Pancreas (tissue), 10 donors: ENCODE measurements at regions not wholly inside any gene's neighbourhood (a gene's known extent, or its start where the extent isn't known, plus 50 kb on each side); places are given as distances from the start of the nearest gene placed in this dataset.

Experiments used
- ATAC-seq, 4 donors: fragments of 200-7000 bp; cut with Tn5 transposase; one replicate each; pipeline versions ENCODE4 v1.8.0 to v1.9.1; 2020; ENCODE audit warnings: mild to moderate bottlenecking in 4 of 4, moderate library complexity in 4 of 4
- DNase-seq, 6 donors: peaks; one replicate each; pipeline ENCODE4 v3.0.0-alpha.2; 2020
- FAIRE-seq: peaks from 2 replicates; lab custom pipeline; 2012; peaks lifted over from hg19 to GRCh38; lab: Jason Lieb, UNC
- H3K27ac ChIP-seq, 4 donors: fragments of 200-600 bp; sonication (generic); 1 replicate in 3 of 4; 2 replicates in 1 of 4; pipeline versions ENCODE4 v1.5.0 to v1.8.0; 2020
- H3K27me3 ChIP-seq, 4 donors: fragments of 200-600 bp; one replicate each; pipeline ENCODE4 v1.8.0; 2021
- H3K36me3 ChIP-seq, 3 donors: fragments of 200-600 bp; sonication (generic) in 1 of 3; one replicate each; pipeline versions ENCODE4 v1.5.0 to v1.8.0; 2020 to 2021
- H3K4me1 ChIP-seq, 3 donors: fragments of 200-600 bp; one replicate each; pipeline ENCODE4 v1.8.0; 2021
- H3K4me3 ChIP-seq, 4 donors: fragments of 200-600 bp; sonication (generic) in 2 of 4; one replicate each; pipeline versions ENCODE4 v1.5.0 to v1.8.0; 2020 to 2021
- H3K9me3 ChIP-seq, 4 donors: fragments of 200-600 bp; one replicate each; pipeline ENCODE4 v1.8.0; 2021
- WGBS, 2 donors: extraction: QIAGEN DNeasy Blood & Tissue Kit; methylation state at CpG; one replicate each; pipeline ENCODE4 v1.1.7; 2013; 5-methylcytosine and 5-hydroxymethylcytosine counted together
- intact Hi-C, 3 donors: fragments of 100-400 bp; cut with DNase I; formaldehyde crosslinking; loops; one replicate each; pipeline versions ENCODE4 v1.11.1 to v1.14.2; 2022
- TF ChIP-seq, protein P1 (sequence below), 4 donors: fragments of 200-600 bp; sonication (generic) in 3 of 4; IDR thresholded peaks; one replicate each; pipeline versions ENCODE4 v1.5.0 to v1.8.0; 2021; ENCODE audit warnings: antibody characterized with exemption in 4 of 4
- donor health status: healthy with polysubstance abuse.
- donor health status: DM: no; HTN: no; CAD: no; lungs with moderate emphysema.
- donor health status: DM: no; HTN: no; CAD: no.
- donor health status: control.
- donor health status: control.
- donor health status: Bipolar disorder and iron deficiency.
- donor health status: DM: yes; HTN: yes; CAD: no.
- donor health status: DM: no; HTN: no; CAD: no.
- donor health status: DM: no; HTN: no; CAD: no.
- donor health status: DM: yes; HTN: yes; CAD: no.

DNA sequence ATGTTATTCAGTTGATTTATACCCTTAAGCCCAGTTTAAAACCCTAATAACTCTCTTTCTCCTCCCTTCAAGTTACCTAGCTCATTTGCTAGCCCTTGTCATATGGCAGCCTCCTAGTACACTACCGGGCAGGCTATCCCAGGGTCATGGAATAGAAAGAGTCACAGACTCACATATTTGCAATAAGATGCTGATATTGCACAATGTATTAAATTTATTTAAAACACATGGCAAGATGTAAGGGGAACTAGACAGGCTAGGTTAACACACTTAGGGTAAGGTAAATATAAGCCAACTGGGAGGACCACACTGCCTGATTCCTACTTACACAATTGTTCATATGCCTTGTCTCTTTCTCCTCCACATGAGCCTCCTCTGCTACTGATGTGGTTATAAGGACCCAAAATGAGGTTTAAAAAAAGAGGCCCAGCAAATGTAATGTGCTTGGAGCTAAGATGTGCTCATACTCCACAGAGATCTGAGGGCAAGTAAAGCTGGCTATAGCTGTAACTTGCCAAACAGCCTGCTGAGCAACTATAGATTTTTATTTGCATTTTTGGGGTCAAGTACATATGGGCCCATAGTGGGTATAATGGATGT, 130.0 kb downstream of the ENC1 start:
- no peak for FAIRE-seq
- no peak for DNase-seq
- TF ChIP-seq, protein P1, sequence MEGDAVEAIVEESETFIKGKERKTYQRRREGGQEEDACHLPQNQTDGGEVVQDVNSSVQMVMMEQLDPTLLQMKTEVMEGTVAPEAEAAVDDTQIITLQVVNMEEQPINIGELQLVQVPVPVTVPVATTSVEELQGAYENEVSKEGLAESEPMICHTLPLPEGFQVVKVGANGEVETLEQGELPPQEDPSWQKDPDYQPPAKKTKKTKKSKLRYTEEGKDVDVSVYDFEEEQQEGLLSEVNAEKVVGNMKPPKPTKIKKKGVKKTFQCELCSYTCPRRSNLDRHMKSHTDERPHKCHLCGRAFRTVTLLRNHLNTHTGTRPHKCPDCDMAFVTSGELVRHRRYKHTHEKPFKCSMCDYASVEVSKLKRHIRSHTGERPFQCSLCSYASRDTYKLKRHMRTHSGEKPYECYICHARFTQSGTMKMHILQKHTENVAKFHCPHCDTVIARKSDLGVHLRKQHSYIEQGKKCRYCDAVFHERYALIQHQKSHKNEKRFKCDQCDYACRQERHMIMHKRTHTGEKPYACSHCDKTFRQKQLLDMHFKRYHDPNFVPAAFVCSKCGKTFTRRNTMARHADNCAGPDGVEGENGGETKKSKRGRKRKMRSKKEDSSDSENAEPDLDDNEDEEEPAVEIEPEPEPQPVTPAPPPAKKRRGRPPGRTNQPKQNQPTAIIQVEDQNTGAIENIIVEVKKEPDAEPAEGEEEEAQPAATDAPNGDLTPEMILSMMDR (IDR thresholded peaks at IDR 0.05) = no peak

DNA sequence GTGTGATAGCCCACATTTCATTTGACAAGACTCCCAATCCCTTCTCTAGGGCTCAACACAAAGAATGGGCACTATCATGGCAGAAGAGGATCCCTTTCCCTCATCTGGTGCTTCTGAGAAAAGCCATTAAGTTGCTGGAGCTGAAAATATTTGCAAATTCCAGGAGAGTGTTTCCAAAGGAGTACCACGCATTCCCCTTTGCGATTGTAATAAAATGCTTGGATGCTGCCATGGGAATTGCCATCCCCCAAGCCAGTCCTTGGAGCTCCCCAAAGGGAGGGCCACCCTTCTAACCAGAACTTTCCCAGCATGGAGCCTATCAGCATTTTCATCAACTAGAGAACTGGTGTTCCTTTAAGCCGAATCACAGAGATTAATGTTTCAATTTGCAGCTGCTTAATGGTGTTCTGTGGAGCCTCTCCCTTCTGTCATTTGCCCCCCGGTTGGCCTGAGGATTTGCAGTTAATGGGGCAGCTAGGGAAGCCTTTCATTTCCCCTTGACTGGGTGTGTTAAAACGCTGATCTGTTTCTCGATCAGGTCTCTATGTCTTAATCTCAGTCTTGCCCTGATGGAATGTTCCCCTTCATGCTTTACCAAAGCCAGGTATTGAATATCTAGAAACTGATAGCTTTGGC, 133.0 kb downstream of the ENC1 start:
- Histone ChIP-seq H3K27me3 (no peaks in the 10 kb centered on the region), H3K9me3 (no peaks in the 10 kb centered on the region), H3K4me3 (no peak overlapping the region), H3K4me1 (peaks cover 0 to 9% (median 8%) of the 10 kb centered on the region in 3 donors), H3K36me3 (no peaks in the 10 kb centered on the region), H3K27ac (no peak overlapping the region)
- FAIRE-seq (no peak), ATAC-seq (no peak), DNase-seq (no peak)
- intact Hi-C loops = no loop called here
- TF ChIP-seq, protein P1 (IDR thresholded peaks at IDR 0.05) = no peak
- WGBS, 2 donors = 67 to 68% methylated on average over 6 of the region's 6 CpGs

More for the DNA sequence above, 130.0 kb downstream of the ENC1 start:
- intact Hi-C loops = no loop called here
- H3K9me3 ChIP-seq = no peaks in the 10 kb centered on the region
- H3K27me3 ChIP-seq = no peaks in the 10 kb centered on the region
- WGBS, 2 donors = 95 to 100% methylated on average over 1 of the region's 1 CpG
- ATAC-seq = no peak
- no peak overlapping the region for H3K4me3 ChIP-seq
- no peaks in the 10 kb centered on the region for H3K36me3 ChIP-seq
- H3K4me1 ChIP-seq = no peaks in the 10 kb centered on the region
- H3K27ac ChIP-seq = no peak overlapping the region

DNA sequence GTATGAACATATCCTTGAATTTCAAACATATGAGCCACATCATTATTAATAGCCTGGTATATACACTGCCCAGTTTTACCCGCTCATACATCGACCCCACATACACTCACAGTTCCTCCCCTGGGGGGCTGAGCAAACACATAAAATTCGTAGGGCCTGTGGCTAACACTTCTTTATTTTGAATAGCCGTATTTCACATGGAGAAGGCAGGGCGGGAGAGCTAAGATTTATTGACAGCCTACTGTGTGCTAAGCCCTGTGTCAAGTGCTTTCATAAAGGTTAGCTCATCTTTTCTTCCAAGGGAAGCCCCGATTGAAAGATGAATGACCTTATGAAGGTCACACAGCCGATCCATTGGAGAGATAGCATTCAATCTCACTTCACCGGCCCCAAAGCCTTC, 134.4 kb downstream of the ENC1 start:
- intact Hi-C loops = no loop called here
- DNase-seq = no peak
- TF ChIP-seq, protein P1 (IDR thresholded peaks at IDR 0.05) = no peak
- Histone ChIP-seq H3K27ac (no peak overlapping the region), H3K27me3 (no peaks in the 10 kb centered on the region), H3K4me3 (no peak overlapping the region), H3K36me3 (no peaks in the 10 kb centered on the region), H3K9me3 (no peaks in the 10 kb centered on the region), H3K4me1 (peaks cover 0 to 15% (median 15%) of the 10 kb centered on the region in 3 donors)
- no peak for ATAC-seq
- no peak for FAIRE-seq
- WGBS, 2 donors = 86 to 92% methylated on average over 8 of the region's 8 CpGs

DNA sequence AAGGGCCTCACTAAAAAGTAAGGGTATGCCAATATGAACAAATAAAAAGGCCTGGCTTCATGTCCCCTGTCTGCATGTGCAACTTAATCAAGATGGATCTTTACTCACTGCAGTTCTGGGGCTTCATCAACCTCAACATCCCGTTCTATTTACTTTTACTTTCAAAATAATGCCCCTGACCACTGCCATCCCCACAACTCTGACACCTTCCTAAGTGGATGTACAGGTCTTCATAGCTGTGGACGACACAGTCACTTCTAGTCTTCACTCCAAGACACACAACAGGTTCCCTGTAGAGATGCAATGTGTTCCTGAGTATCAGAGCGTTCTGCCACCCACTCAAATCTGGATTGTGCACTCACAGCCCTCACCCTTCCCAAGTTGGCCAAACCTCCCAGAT, 136.1 kb downstream of the ENC1 start:
- intact Hi-C loops = no loop called here
- no peaks in the 10 kb centered on the region for H3K36me3 ChIP-seq
- no peaks in the 10 kb centered on the region for H3K9me3 ChIP-seq
- DNase-seq (no peak), ATAC-seq (no peak), FAIRE-seq (no peak)
- peaks cover 0 to 28% (median 22%) of the 10 kb centered on the region in 3 donors for H3K4me1 ChIP-seq
- TF ChIP-seq, protein P1 (IDR thresholded peaks at IDR 0.05) = no peak
- no peak overlapping the region for H3K27ac ChIP-seq
- no peak overlapping the region for H3K4me3 ChIP-seq
- H3K27me3 ChIP-seq = no peaks in the 10 kb centered on the region
- WGBS, 2 donors = 95 to 97% methylated on average over 3 of the region's 3 CpGs

DNA sequence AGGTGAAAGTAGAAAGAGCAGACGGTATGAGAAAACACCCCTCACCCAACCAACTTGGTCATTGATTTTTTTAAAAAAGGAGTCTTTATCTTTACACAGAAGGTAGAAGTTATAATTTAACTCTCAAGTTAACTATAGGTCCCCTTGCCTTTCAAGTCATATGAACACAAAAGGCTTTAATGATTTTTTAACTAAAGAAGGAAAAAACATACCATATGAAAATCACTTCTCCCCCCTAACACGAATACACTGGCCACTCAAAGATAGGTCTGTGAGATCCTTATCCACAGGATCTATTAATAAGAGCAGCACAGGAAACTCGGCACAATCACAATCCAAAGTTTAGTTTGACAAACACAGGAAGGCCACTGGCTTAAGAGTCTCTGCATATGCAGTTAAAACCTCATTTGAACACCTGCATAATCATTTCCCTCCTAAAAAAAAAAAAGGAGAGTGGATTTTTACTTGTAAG, 138.0 kb downstream of the ENC1 start:
- no peak for FAIRE-seq
- ATAC-seq = peak in 3 of 4 donors; percentile 54 to 71 (median 67)
- TF ChIP-seq, protein P1 (IDR thresholded peaks at IDR 0.05) = no peak
- H3K36me3 ChIP-seq = no peaks in the 10 kb centered on the region
- intact Hi-C loops = no loop called here
- H3K4me1 ChIP-seq = peaks cover 0 to 28% (median 28%) of the 10 kb centered on the region in 3 donors
- no peaks in the 10 kb centered on the region for H3K27me3 ChIP-seq
- H3K4me3 ChIP-seq = no peak overlapping the region
- WGBS, 2 donors = 10 to 15% methylated on average over 3 of the region's 3 CpGs
- H3K9me3 ChIP-seq = no peaks in the 10 kb centered on the region
- DNase-seq = no peak
- H3K27ac ChIP-seq = peak overlapping the region in 2 of 4 donors; percentile 12 to 42
